HUES48 (cell line): ENCODE measurements at regions not wholly inside any gene's neighbourhood (a gene's known extent, or its start where the extent isn't known, plus 50 kb on each side); places are given as distances from the start of the nearest gene placed in this dataset.

Experiments
- H3K27ac ChIP-seq: one replicate; pipeline ENCODE4 v1.7.0; 2013; ENCODE audit warnings: low read depth, low read length, inconsistent platforms
- H3K27me3 ChIP-seq: 2 replicates; pipeline ENCODE4 v1.6.1; 2013; ENCODE audit warnings: mild to moderate bottlenecking, low read length; ENCODE audit not compliant: control insufficient read depth, insufficient read depth
- H3K36me3 ChIP-seq: 2 replicates; pipeline ENCODE4 v1.6.1; 2013; ENCODE audit warnings: low read length; ENCODE audit not compliant: control insufficient read depth, insufficient read depth
- H3K4me1 ChIP-seq: 2 replicates; pipeline ENCODE4 v1.6.1; 2013; ENCODE audit warnings: mild to moderate bottlenecking, low read length; ENCODE audit not compliant: control insufficient read depth, insufficient read depth
- H3K4me3 ChIP-seq: 2 replicates; pipeline ENCODE4 v1.5.1; 2013; ENCODE audit warnings: mild to moderate bottlenecking, low read depth, low read length
- H3K9ac ChIP-seq: 2 replicates; pipeline ENCODE4 v1.6.1; 2013; ENCODE audit warnings: mild to moderate bottlenecking, low read depth, low read length, moderate library complexity
- H3K9me3 ChIP-seq: 2 replicates; pipeline ENCODE4 v1.6.1; 2013; ENCODE audit warnings: low read length; ENCODE audit not compliant: control insufficient read depth, insufficient read depth

DNA sequence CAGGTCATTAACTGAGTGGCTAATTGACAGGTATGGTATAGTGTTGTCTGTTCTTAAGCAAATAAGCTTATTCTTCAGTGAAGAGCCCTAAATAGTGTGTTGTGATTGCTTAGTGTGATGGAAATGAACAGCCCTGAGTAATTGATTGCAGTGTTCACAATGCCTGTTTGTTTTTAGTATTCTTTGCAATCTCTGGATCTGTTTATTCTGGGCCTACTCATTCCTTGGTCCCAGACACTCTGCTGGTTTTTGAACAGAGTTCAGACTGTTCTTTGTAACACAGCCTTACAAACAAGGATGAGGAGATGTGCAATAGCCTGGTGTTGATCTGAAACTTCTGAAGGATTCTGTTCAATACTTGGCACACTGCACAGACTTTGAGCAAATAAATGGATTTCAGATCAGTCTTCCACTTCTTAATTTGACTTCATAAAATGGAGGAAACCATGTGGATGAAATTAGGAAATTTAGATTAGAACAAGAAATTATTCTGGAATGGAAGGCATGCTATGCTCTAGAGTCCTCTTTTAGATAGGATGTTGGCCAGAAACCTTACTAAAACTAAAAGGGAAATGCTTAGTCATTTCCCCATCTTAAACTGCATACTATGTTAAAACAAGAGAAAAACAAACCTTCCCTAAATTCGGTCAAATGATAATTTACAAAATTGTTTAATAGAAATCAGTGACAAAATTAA lies 444.2 kb upstream of the SEMA3D start:
- H3K4me1 ChIP-seq = peaks cover 19% of the 10 kb centered on the region
- H3K36me3 ChIP-seq = no peaks in the 10 kb centered on the region
- H3K27me3 ChIP-seq = no peaks in the 10 kb centered on the region
- H3K4me3 ChIP-seq = no peak overlapping the region
- H3K9me3 ChIP-seq = no peaks in the 10 kb centered on the region
- no peak overlapping the region for H3K9ac ChIP-seq
- H3K27ac ChIP-seq = no peak overlapping the region

DNA sequence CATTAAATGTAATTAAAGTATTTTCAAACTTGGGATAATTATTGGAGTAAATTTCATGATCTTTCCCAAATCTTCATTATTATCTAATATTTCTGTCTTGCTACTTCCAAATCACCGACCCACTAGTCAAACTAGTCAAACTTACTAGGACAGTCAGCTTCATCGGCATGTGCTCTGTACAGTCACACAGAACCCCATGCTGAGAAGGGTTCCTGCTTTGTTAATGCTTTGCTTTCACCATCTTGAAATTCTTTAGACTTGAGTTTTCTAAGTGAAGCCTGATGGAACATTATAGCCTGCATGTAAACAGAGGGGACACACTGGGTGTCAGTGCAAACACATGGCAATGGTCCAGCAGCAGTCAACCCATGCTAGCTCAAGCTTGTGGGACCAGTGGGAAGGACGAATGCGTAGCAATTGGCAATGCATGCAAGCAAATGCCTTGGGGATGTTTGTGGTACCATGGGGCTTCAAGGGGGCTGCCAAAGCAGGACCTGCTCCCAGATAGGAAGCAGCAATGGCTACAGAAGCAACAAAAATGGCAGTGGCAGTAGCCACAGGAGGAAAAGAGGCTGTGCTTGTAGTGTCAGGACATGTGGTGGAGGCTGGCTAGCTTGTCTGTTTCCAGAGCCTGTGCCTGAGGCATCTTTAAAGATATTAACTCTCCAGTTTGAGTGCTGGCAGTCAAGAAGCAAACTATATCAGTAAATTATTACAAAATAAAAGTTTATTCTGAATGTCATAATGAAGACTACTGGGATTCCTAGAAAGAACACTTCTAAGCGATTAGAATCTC lies 441.1 kb upstream of the SEMA3D start:
- Histone ChIP-seq H3K9me3 (no peaks in the 10 kb centered on the region), H3K4me3 (no peak overlapping the region), H3K36me3 (no peaks in the 10 kb centered on the region), H3K27me3 (no peaks in the 10 kb centered on the region), H3K27ac (no peak overlapping the region), H3K4me1 (peaks cover 16% of the 10 kb centered on the region), H3K9ac (no peak overlapping the region)

DNA sequence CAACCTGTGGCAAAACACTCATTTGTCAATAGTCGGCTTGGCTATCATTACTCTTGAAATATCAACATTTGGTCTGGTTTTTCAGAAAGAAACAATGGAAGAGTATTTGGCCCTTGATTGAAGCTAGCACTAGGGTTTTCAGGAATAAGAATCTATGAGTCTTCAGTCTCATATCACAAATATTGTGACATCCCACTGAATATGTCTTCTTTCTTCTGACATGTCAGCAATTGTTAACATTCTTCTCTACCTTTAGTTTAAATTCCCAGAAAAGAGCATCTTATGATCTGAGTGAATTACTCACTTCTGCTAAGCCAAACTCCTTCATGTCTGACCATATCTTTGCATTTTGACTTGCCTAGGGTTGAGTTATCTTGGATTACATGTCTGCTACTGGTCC lies 435.2 kb upstream of the SEMA3D start:
- no peak overlapping the region for H3K27ac ChIP-seq
- no peaks in the 10 kb centered on the region for H3K36me3 ChIP-seq
- no peaks in the 10 kb centered on the region for H3K27me3 ChIP-seq
- H3K4me1 ChIP-seq = no peaks in the 10 kb centered on the region
- H3K9ac ChIP-seq = no peak overlapping the region
- H3K9me3 ChIP-seq = no peaks in the 10 kb centered on the region
- H3K4me3 ChIP-seq = no peak overlapping the region

DNA sequence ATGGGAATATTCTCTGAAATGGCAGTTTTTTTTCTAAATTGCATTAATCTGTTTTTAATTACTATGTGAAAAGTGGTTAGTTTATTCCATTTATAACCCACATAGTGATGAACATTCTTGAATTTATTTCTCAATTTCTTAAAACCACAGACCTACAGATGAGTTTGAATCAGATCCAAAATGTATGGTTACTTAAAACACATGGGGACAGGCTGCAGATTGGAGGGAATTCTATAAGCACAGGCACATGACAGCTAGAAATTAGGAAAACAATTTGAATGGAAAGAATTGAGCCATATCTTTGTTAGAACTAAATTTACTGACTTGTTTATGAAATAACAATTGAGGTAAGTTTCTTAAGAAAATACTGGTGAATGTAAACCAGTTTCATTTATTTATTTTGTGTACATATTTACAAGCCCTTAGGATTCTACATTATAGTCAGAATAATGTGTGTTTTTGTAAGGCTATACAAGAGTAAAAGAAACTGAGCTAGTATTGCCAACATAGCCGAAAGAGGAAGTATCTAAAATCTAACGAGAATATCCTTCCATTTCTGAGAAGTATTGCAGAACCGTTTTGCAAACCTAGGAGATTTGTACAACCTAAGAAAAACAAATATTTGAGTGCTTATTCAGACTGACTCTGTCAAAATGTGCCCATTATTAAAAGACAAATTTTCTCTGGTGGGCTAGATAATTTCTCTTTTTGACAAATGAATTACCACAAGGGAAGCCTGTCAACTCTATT lies 434.3 kb upstream of the SEMA3D start:
- Histone ChIP-seq H3K9me3 (no peaks in the 10 kb centered on the region), H3K36me3 (no peaks in the 10 kb centered on the region), H3K9ac (no peak overlapping the region), H3K4me1 (no peaks in the 10 kb centered on the region), H3K4me3 (no peak overlapping the region), H3K27me3 (no peaks in the 10 kb centered on the region), H3K27ac (no peak overlapping the region)

DNA sequence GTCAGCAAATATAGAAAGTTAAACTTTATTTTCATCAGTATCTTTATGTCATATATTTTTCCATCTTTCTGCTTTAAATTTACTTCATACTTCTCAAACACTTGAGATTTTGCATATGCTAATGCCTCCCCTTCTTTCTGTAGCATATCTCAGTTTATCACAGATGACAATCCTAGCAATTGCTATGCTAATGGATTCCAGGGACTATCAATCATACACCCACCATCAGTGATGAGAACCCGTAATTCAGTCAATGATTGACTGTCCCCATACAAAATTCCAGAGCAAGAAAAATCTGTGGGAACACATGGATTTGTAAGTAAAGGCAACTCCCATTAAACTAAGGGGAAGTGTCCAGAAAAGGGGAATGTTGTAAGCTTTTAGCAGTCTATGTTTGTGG lies 432.4 kb upstream of the SEMA3D start:
- H3K9me3 ChIP-seq = no peaks in the 10 kb centered on the region
- no peak overlapping the region for H3K27ac ChIP-seq
- no peak overlapping the region for H3K9ac ChIP-seq
- H3K27me3 ChIP-seq = no peaks in the 10 kb centered on the region
- H3K4me3 ChIP-seq = no peak overlapping the region
- no peaks in the 10 kb centered on the region for H3K4me1 ChIP-seq
- H3K36me3 ChIP-seq = no peaks in the 10 kb centered on the region

DNA sequence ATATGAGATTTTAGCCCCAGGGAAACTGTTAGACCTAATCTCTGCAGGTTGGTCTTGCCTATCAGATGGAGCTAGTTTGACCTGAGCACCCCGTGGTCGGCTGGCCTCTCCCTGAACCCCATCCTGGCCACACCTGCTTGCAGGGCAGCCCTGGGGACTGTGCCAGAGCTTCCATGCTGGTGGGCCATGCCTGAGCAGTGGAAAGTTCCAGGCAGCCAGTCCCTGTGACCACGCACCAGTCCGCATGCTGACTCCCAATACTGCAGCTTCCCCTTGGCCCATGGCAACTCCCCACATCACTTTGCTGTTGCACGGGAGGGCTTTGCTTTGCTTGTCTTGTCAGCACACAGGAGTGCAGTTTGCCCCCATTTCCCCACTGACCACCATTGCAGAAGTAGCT lies 427.8 kb upstream of the SEMA3D start:
- no peak overlapping the region for H3K9ac ChIP-seq
- no peak overlapping the region for H3K4me3 ChIP-seq
- H3K4me1 ChIP-seq = no peaks in the 10 kb centered on the region
- no peak overlapping the region for H3K27ac ChIP-seq
- no peaks in the 10 kb centered on the region for H3K36me3 ChIP-seq
- H3K27me3 ChIP-seq = no peaks in the 10 kb centered on the region
- H3K9me3 ChIP-seq = no peaks in the 10 kb centered on the region

DNA sequence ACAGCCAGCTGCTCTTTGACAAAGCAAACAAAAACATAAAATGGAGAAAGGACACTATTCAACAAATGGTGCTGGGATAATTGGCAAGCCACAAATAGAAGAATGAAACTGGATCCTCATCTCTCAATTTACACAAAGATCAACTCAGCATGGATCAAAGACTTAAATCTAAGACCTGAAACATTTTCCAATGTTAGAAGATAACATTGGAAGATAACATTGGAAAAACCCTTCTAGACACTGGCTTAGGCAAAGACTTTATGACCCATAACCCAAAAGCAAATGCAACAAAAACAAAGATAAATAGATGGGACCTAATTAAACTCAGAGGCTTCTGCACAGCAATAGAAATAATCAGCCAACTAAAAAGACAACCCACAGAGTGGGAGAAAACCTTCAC lies 425.7 kb upstream of the SEMA3D start:
- H3K4me1 ChIP-seq = no peaks in the 10 kb centered on the region
- H3K36me3 ChIP-seq = no peaks in the 10 kb centered on the region
- no peaks in the 10 kb centered on the region for H3K9me3 ChIP-seq
- H3K27ac ChIP-seq = no peak overlapping the region
- no peak overlapping the region for H3K4me3 ChIP-seq
- no peaks in the 10 kb centered on the region for H3K27me3 ChIP-seq
- no peak overlapping the region for H3K9ac ChIP-seq

DNA sequence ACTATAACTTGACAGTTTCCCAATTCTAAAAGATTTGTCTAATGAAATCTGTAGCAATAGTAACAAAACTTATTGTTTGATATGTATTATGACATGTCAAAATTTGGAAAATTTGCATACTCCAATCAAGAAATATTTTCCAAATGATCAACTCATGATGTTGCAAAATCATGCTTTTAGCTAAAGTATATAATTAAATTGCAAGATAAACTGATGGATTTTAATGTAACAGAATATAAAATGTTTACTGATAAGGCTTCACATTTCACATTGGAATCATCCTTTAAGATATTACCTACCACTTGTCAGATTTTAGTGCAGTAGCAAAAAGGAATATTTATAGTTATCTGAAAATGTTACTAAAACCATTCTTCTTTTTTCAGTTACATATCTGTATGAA lies 421.9 kb upstream of the SEMA3D start:
- Histone ChIP-seq H3K9ac (no peak overlapping the region), H3K27ac (no peak overlapping the region), H3K36me3 (no peaks in the 10 kb centered on the region), H3K9me3 (no peaks in the 10 kb centered on the region), H3K4me3 (no peak overlapping the region), H3K27me3 (no peaks in the 10 kb centered on the region), H3K4me1 (no peaks in the 10 kb centered on the region)

DNA sequence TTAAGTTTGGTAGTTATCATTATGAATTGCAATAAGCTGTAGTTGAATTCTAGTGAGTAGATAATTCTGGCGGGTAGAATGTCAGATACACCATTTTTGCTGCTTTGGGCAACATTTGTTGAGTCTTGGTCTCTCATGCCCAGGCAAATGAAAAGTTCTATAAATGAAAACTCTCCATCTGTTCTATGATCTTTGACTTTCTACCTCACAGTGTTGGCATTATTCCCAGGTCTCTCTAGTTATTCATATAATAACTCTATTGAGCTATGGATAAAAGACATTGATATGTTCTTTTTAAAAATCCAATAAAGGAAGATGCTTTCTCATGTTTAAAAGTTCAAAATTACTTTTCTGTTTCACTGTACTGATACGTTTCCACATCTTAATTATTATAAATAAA lies 415.3 kb upstream of the SEMA3D start:
- Histone ChIP-seq H3K4me1 (peaks cover 10% of the 10 kb centered on the region; the same call in 1 of the 2 replicates), H3K9ac (no peak overlapping the region), H3K36me3 (no peaks in the 10 kb centered on the region), H3K4me3 (no peak overlapping the region), H3K27ac (no peak overlapping the region), H3K27me3 (no peaks in the 10 kb centered on the region), H3K9me3 (no peaks in the 10 kb centered on the region)

DNA sequence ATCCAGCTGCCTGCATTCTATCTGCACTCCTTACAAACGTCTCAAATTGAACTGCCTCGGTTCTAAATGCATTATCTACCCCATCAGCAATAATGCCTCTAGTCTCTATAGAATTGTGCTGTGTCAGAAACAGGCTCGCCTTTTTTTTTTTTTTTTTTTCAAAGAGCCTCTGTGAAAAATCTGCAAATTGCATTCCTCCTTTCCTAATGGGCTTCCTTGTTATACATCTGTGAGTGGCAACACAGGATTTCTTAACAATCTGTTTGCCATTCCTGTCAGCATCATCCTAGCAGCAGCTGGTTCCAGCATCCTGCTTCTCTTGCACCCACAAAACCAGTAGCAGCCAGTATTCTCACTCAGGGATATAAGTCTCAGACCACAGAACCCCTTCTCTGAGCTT lies 413.5 kb upstream of the SEMA3D start:
- Histone ChIP-seq H3K27me3 (no peaks in the 10 kb centered on the region), H3K4me3 (no peak overlapping the region), H3K9me3 (no peaks in the 10 kb centered on the region), H3K4me1 (peaks cover 10% of the 10 kb centered on the region; the same call in 1 of the 2 replicates), H3K27ac (no peak overlapping the region), H3K9ac (no peak overlapping the region), H3K36me3 (no peaks in the 10 kb centered on the region)

DNA sequence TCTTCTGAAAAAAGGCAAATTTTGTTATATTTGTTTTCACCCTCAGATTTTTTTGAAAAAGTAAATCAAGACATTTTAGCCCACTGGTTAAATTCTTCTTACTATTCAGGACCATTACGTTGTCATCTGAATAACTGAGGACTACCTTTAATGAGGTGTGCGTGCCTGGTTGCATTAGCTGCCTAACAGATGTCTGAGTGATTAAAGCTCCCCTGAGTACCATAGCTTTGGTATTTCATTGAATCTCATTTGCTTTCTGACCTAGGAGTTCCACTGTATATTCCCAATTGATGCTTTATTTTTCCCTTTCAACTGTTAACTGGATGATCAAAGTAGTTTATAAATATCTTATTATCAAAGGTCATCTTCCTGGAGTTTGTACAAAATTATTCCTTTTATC lies 410.0 kb upstream of the SEMA3D start:
- Histone ChIP-seq H3K4me1 (peaks cover 10% of the 10 kb centered on the region; the same call in 1 of the 2 replicates), H3K9me3 (no peaks in the 10 kb centered on the region), H3K27ac (no peak overlapping the region), H3K4me3 (no peak overlapping the region), H3K9ac (no peak overlapping the region), H3K27me3 (no peaks in the 10 kb centered on the region), H3K36me3 (no peaks in the 10 kb centered on the region)
